ENCODE measurements at regions not wholly inside any gene's neighbourhood (a gene's known extent, or its start where the extent isn't known, plus 50 kb on each side); places are given as distances from the start of the nearest gene placed in this dataset.

GRCh38 chr5:82622205-82622604, 344.1 kb upstream of the RPS23 start:
- TF ChIP-seq POLR2A (IDR thresholded peaks at IDR 0.05): no peak
- no peak for TF ChIP-seq POLR2AphosphoS5 (IDR thresholded peaks at IDR 0.05)
